Mesendoderm (in vitro differentiated cells): ENCODE measurements at regions not wholly inside any gene's neighbourhood (a gene's known extent, or its start where the extent isn't known, plus 50 kb on each side); places are given as distances from the start of the nearest gene placed in this dataset.
A peak's percentile ranks its signal among the peaks of the same experiment; 100 is the strongest.
"Not testable (repeated sequence)": the region's sequence is repeated elsewhere in the genome, so short reads cannot be mapped to it uniquely, and the experiment has no call there.

Experiments
- DNase-seq: peaks from one replicate; pipeline ENCODE4 v3.0.0; 2013
- H2AK5ac ChIP-seq: 2 replicates; pipeline ENCODE4 v1.6.1; 2013; ENCODE audit warnings: low read length, inconsistent platforms
- H2BK120ac ChIP-seq: 2 replicates; pipeline ENCODE4 v1.6.1; 2013; ENCODE audit warnings: low read depth, mild to moderate bottlenecking, low read length, moderate library complexity, mixed read lengths
- H2BK15ac ChIP-seq: replicated peaks from 2 replicates; pipeline ENCODE4 v1.6.1; 2013; ENCODE audit warnings: low read depth, mild to moderate bottlenecking, moderate library complexity
- H2BK5ac ChIP-seq: 2 replicates; pipeline ENCODE4 v1.6.1; 2013; ENCODE audit warnings: low read length, inconsistent platforms
- H3K18ac ChIP-seq: 2 replicates; pipeline ENCODE4 v1.6.1; 2013; ENCODE audit warnings: mild to moderate bottlenecking, low read length, mixed read lengths
- H3K23ac ChIP-seq: one replicate; pipeline ENCODE4 v1.6.1; 2013; ENCODE audit warnings: low read length
- H3K27ac ChIP-seq: 2 replicates; pipeline ENCODE4 v1.5.1; 2013; ENCODE audit warnings: low read depth, mild to moderate bottlenecking, inconsistent platforms, low read length, moderate library complexity
- H3K27me3 ChIP-seq: 2 replicates; pipeline ENCODE4 v1.6.1; 2013; ENCODE audit warnings: low read length, control low read depth, mild to moderate bottlenecking, inconsistent platforms; ENCODE audit not compliant: insufficient read depth, poor library complexity
- H3K36me3 ChIP-seq: 2 replicates; pipeline ENCODE4 v1.6.1; 2013; ENCODE audit warnings: low read length, inconsistent platforms; ENCODE audit not compliant: control insufficient read depth, insufficient read depth
- H3K4ac ChIP-seq: one replicate; pipeline ENCODE4 v1.6.1; 2013; ENCODE audit warnings: low read depth, mild to moderate bottlenecking, low read length, moderate library complexity
- H3K4me1 ChIP-seq: 2 replicates; pipeline ENCODE4 v1.6.1; 2013; ENCODE audit warnings: low read depth, low read length, inconsistent platforms; ENCODE audit not compliant: control insufficient read depth
- H3K4me2 ChIP-seq: 2 replicates; pipeline ENCODE4 v1.6.1; 2013; ENCODE audit warnings: low read length
- H3K4me3 ChIP-seq: 2 replicates; pipeline ENCODE4 v1.5.1; 2013; ENCODE audit warnings: mild to moderate bottlenecking, low read length
- H3K56ac ChIP-seq: one replicate; pipeline ENCODE4 v1.6.1; 2013; ENCODE audit warnings: low read length
- H3K79me1 ChIP-seq: 2 replicates; pipeline ENCODE4 v1.6.1; 2013; ENCODE audit warnings: low read length, inconsistent platforms
- H3K79me2 ChIP-seq: 2 replicates; pipeline ENCODE4 v1.6.1; 2013; ENCODE audit warnings: mild to moderate bottlenecking, low read length; ENCODE audit not compliant: control insufficient read depth, insufficient read depth
- H3K9ac ChIP-seq: 2 replicates; pipeline ENCODE4 v1.6.1; 2013; ENCODE audit warnings: low read length, inconsistent platforms
- H4K5ac ChIP-seq: one replicate; pipeline ENCODE4 v1.6.1; 2013; ENCODE audit warnings: low read length
- H4K8ac ChIP-seq: one replicate; pipeline ENCODE4 v1.6.1; 2013; ENCODE audit warnings: low read depth, mild to moderate bottlenecking, control low read depth, low read length, moderate library complexity
- WGBS: extraction: QIAGEN DNeasy Blood & Tissue Kit; methylation state at CpG from one replicate; pipeline ENCODE4 v1.1.7; 2013; ENCODE audit warnings: low lambda C conversion rate, missing lambda C conversion rate; ENCODE audit not compliant: insufficient coverage; ENCODE audit errors: extremely low coverage; 5-methylcytosine and 5-hydroxymethylcytosine counted together

- no peak overlapping the region for H2BK15ac ChIP-seq
Measured at GRCh38 chr12:68984796-68985573, 52.0 kb upstream of the CPM start.

DNA sequence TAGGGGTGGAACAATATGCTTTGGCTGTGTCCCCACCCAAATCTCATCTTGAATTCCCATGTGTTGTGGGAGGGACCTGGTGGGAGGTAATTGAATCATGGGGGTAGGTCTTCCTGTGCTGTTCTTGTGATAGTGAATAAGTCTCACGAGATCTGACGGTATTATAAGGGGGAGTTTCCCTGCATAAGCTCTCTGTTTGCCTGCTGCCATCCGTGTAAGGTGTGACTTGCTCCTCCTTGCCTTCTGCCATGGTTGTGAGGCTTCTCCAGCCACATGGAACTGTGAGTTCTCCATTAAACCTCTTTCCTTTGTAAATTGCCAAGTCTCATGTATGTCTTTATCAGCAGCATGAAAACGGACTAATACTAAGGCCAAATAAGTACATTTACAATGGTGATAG is 64.6 kb upstream of the CPM start:
- WGBS: no CpG with 5 or more reads among the region's 4 CpGs
- not testable (repeated sequence) for H2BK120ac ChIP-seq, H2AK5ac ChIP-seq, H3K79me2 ChIP-seq, H3K4ac ChIP-seq, H4K8ac ChIP-seq, H3K36me3 ChIP-seq, H2BK15ac ChIP-seq, H3K4me1 ChIP-seq, H3K27me3 ChIP-seq, H3K18ac ChIP-seq, H3K79me1 ChIP-seq, H3K23ac ChIP-seq, H3K4me2 ChIP-seq, H3K9ac ChIP-seq, H2BK5ac ChIP-seq, H3K4me3 ChIP-seq, H4K5ac ChIP-seq, H3K56ac ChIP-seq, DNase-seq, H3K27ac ChIP-seq

More at GRCh38 chr12:68984796-68985573, 52.0 kb upstream of the CPM start:
- Histone ChIP-seq H3K36me3 (no peaks in the 10 kb centered on the region), H3K9ac (no peak overlapping the region), H2BK120ac (no peak overlapping the region), H3K23ac (no peak overlapping the region), H2AK5ac (no peak overlapping the region), H3K4me1 (no peaks in the 10 kb centered on the region), H3K4me2 (no peak overlapping the region), H4K8ac (no peak overlapping the region), H3K18ac (no peak overlapping the region), H3K56ac (no peak overlapping the region), H3K4me3 (no peak overlapping the region), H3K4ac (no peak overlapping the region), H2BK5ac (no peak overlapping the region), H3K79me1 (no peaks in the 10 kb centered on the region), H4K5ac (no peak overlapping the region), H3K79me2 (no peaks in the 10 kb centered on the region), H3K27me3 (no peaks in the 10 kb centered on the region), H3K27ac (no peak overlapping the region)
- no CpG with 5 or more reads among the region's 8 CpGs for WGBS
- no peak for DNase-seq

DNA sequence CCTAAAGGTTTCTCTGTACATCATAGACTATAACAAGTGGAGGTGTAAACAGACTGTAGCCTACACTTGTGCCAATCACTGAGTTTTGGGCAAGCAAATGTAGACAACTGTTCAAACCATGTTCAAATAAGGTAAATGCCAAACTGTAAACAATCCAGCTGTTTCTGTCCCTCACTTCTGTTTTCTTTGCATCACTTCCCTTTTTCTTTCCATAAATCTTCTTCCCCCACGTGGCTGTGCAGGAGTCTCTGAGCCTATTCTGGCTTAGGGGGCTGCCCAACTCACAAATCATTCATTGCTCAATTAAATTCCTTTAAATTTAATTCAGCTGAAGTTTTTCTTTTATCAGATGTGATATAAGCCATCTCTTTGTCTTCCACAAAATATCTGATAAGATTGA is 65.1 kb upstream of the CPM start:
- Histone ChIP-seq H2BK120ac (no peak overlapping the region), H2BK15ac (no peak overlapping the region), H3K56ac (no peak overlapping the region), H3K23ac (no peak overlapping the region), H3K79me2 (no peaks in the 10 kb centered on the region), H3K27me3 (no peaks in the 10 kb centered on the region), H4K5ac (no peak overlapping the region), H3K4me2 (no peak overlapping the region), H3K27ac (no peak overlapping the region), H3K4ac (no peak overlapping the region), H3K9ac (no peak overlapping the region), H3K18ac (no peak overlapping the region), H2AK5ac (no peak overlapping the region), H2BK5ac (no peak overlapping the region), H3K4me1 (no peaks in the 10 kb centered on the region), H4K8ac (no peak overlapping the region), H3K79me1 (no peaks in the 10 kb centered on the region), H3K36me3 (no peaks in the 10 kb centered on the region), H3K4me3 (no peak overlapping the region)
- no peak for DNase-seq
- no CpG with 5 or more reads among the region's 1 CpG for WGBS

- Histone ChIP-seq H3K56ac (no peak overlapping the region), H3K23ac (no peak overlapping the region), H3K27ac (no peak overlapping the region), H3K4me3 (no peak overlapping the region), H2BK15ac (no peak overlapping the region), H3K4ac (no peak overlapping the region), H3K27me3 (no peaks in the 10 kb centered on the region), H3K79me1 (no peaks in the 10 kb centered on the region), H3K4me1 (no peaks in the 10 kb centered on the region), H4K5ac (no peak overlapping the region), H3K9ac (no peak overlapping the region), H3K79me2 (no peaks in the 10 kb centered on the region), H3K18ac (no peak overlapping the region), H4K8ac (no peak overlapping the region), H2BK120ac (no peak overlapping the region), H3K36me3 (no peaks in the 10 kb centered on the region), H3K4me2 (no peak overlapping the region), H2BK5ac (no peak overlapping the region), H2AK5ac (no peak overlapping the region)
- no peak for DNase-seq
- WGBS: no CpG with 5 or more reads among the region's 3 CpGs
Measured at GRCh38 chr12:69000074-69000473, 67.1 kb upstream of the CPM start.

GRCh38 chr12:69000540-69001243 is 67.7 kb upstream of the CPM start:
- no peak overlapping the region for H2AK5ac ChIP-seq
- no peaks in the 10 kb centered on the region for H3K79me1 ChIP-seq
- no peak overlapping the region for H2BK15ac ChIP-seq
- no peak overlapping the region for H3K4me2 ChIP-seq
- no peak overlapping the region for H3K4me3 ChIP-seq
- no peak overlapping the region for H3K23ac ChIP-seq
- H3K79me2 ChIP-seq: no peaks in the 10 kb centered on the region
- H4K8ac ChIP-seq: no peak overlapping the region
- no peaks in the 10 kb centered on the region for H3K36me3 ChIP-seq
- peak; percentile 14 for DNase-seq
- no peak overlapping the region for H3K4ac ChIP-seq
- no CpG with 5 or more reads among the region's 2 CpGs for WGBS
- no peak overlapping the region for H3K9ac ChIP-seq
- no peaks in the 10 kb centered on the region for H3K4me1 ChIP-seq
- no peaks in the 10 kb centered on the region for H3K27me3 ChIP-seq
- H2BK120ac ChIP-seq: no peak overlapping the region
- no peak overlapping the region for H3K18ac ChIP-seq
- no peak overlapping the region for H3K27ac ChIP-seq
- no peak overlapping the region for H2BK5ac ChIP-seq
- H3K56ac ChIP-seq: no peak overlapping the region
- H4K5ac ChIP-seq: no peak overlapping the region
